ENCODE measurements at regions not wholly inside any gene's neighbourhood (a gene's known extent, or its start where the extent isn't known, plus 50 kb on each side); places are given as distances from the start of the nearest gene placed in this dataset.

- TF ChIP-seq SUZ12 (IDR thresholded peaks at IDR 0.05; ENCODE audit: extremely low read depth, insufficient read depth, insufficient read length) (no peak), YY1 (IDR thresholded peaks at IDR 0.05; ENCODE audit: insufficient read depth, insufficient read length) (no peak), ZNF274 (IDR thresholded peaks at IDR 0.05; ENCODE audit: low read depth, low read length) (no peak)
Measured at GRCh38 chr18:77650799-77651385, 401.2 kb downstream of the GALR1 start.
